H1 (cell line): ENCODE measurements at regions not wholly inside any gene's neighbourhood (a gene's known extent, or its start where the extent isn't known, plus 50 kb on each side); places are given as distances from the start of the nearest gene placed in this dataset.

Source experiments
- CTCF ChIA-PET: fragments of 300-600 bp; sonication (Branson Sonifier 250); formaldehyde crosslinking; loops from one replicate; lab custom pipeline; 2021; ENCODE audit not compliant: partially characterized antibody; lab: Charles Lee
- POLR2A ChIA-PET: fragments of 300-600 bp; sonication (Branson Sonifier 250); formaldehyde crosslinking; loops from one replicate; lab custom pipeline; 2021; ENCODE audit warnings: inconsistent platforms; ENCODE audit not compliant: partially characterized antibody; lab: Charles Lee
- DNase-seq, 2 experiments: peaks; one replicate each; pipeline versions ENCODE4 v3.0.0 to v3.0.0-alpha.2; 2010 to 2022; ENCODE audit warnings: low spot score in 2 of 2, low read depth in 1 of 2, mixed read lengths in 1 of 2
- FAIRE-seq: peaks from 2 replicates; lab custom pipeline; 2011; peaks lifted over from hg19 to GRCh38; lab: Jason Lieb, UNC
- H2AFZ ChIP-seq: 2 replicates; pipeline ENCODE4 v1.8.1; 2012; ENCODE audit warnings: low read length, inconsistent platforms
- H2AK5ac ChIP-seq: 2 replicates; pipeline ENCODE4 v1.6.1; 2013; ENCODE audit warnings: low read depth, low read length
- H2BK120ac ChIP-seq: replicated peaks from 2 replicates; pipeline ENCODE3; 2013; ENCODE audit warnings: low read depth, low read length, inconsistent platforms
- H2BK12ac ChIP-seq: 2 replicates; pipeline ENCODE4 v1.6.1; 2013; ENCODE audit warnings: low read depth, low read length
- H2BK15ac ChIP-seq: 2 replicates; pipeline ENCODE4 v1.6.1; 2013; ENCODE audit warnings: low read length
- H2BK20ac ChIP-seq: 2 replicates; pipeline ENCODE4 v1.6.1; 2013; ENCODE audit warnings: low read length
- H2BK5ac ChIP-seq: 2 replicates; pipeline ENCODE4 v1.6.1; 2013; ENCODE audit warnings: low read depth, low read length
- H3K14ac ChIP-seq: 2 replicates; pipeline ENCODE4 v1.6.1; 2013; ENCODE audit warnings: inconsistent platforms; ENCODE audit not compliant: insufficient read length
- H3K18ac ChIP-seq: 2 replicates; pipeline ENCODE4 v1.6.1; 2013; ENCODE audit warnings: low read length; ENCODE audit errors: extremely low read depth
- H3K23ac ChIP-seq: 2 replicates; pipeline ENCODE4 v1.6.1; 2013; ENCODE audit warnings: inconsistent platforms; ENCODE audit not compliant: insufficient read length
- H3K23me2 ChIP-seq: 2 replicates; pipeline ENCODE4 v1.6.1; 2013; ENCODE audit warnings: low read depth, low read length
- H3K27ac ChIP-seq: 2 replicates; pipeline ENCODE4 v1.6.1; 2011; ENCODE audit warnings: low read depth, low read length, inconsistent platforms
- H3K27me3 ChIP-seq, 4 experiments: replicated peaks in 1 of 4; 1 replicate in 1 of 4; 2 replicates in 3 of 4; pipeline versions ENCODE4 v1.6.1 to v1.8.1; 2011 to 2013; ENCODE audit warnings: low read length in 3 of 4, mild to moderate bottlenecking in 3 of 4, inconsistent platforms in 2 of 4, mixed read lengths in 2 of 4, moderate library complexity in 1 of 4; ENCODE audit not compliant: control insufficient read depth in 3 of 4, insufficient read depth in 3 of 4; ENCODE audit errors: extremely low read depth in 1 of 4
- H3K36me3 ChIP-seq, 4 experiments: 2 replicates each; pipeline versions ENCODE4 v1.6.1 to v1.8.1; 2011 to 2013; ENCODE audit warnings: mild to moderate bottlenecking in 4 of 4, low read length in 3 of 4, moderate library complexity in 2 of 4, control low read depth in 1 of 4, inconsistent platforms in 1 of 4; ENCODE audit not compliant: insufficient read depth in 4 of 4, control insufficient read depth in 2 of 4
- H3K4ac ChIP-seq: replicated peaks from 2 replicates; pipeline ENCODE3; 2013; ENCODE audit warnings: low read length, low read depth, mixed read lengths, inconsistent platforms; ENCODE audit not compliant: insufficient read length
- H3K4me1 ChIP-seq, 4 experiments: replicated peaks in 1 of 4; 1 replicate in 1 of 4; 2 replicates in 3 of 4; pipeline versions ENCODE4 v1.6.1 to v1.8.1; 2011 to 2013; ENCODE audit warnings: low read length in 3 of 4, inconsistent platforms in 2 of 4, mixed read lengths in 1 of 4; ENCODE audit not compliant: insufficient read depth in 4 of 4, control insufficient read depth in 3 of 4
- H3K4me2 ChIP-seq, 2 experiments: 2 replicates each; pipeline versions ENCODE4 v1.6.1 to v1.8.1; 2011 to 2013; ENCODE audit warnings: low read depth in 2 of 2, low read length in 2 of 2, control low read depth in 1 of 2, inconsistent platforms in 1 of 2, mild to moderate bottlenecking in 1 of 2; ENCODE audit not compliant: insufficient read depth in 1 of 2
- H3K4me3 ChIP-seq, 4 experiments: fragments of 200-600, 300-600 bp in 1 of 4; sonication (generic), shearing (Covaris generic), sonication (Bioruptor Twin) in 1 of 4; 2 replicates each; pipeline versions ENCODE4 v1.5.1 to v1.8.1; 2011 to 2016; ENCODE audit warnings: low read length in 4 of 4, low read depth in 3 of 4, control low read depth in 2 of 4, inconsistent platforms in 2 of 4, mild to moderate bottlenecking in 2 of 4, mixed read lengths in 1 of 4, moderate library complexity in 1 of 4; ENCODE audit not compliant: insufficient read depth in 2 of 4; ENCODE audit errors: extremely low read depth in 1 of 4
- H3K56ac ChIP-seq: replicated peaks from 2 replicates; pipeline ENCODE3; 2013; ENCODE audit warnings: low read depth, mild to moderate bottlenecking, mixed read lengths, low read length, inconsistent platforms; ENCODE audit not compliant: insufficient read length
- H3K79me1 ChIP-seq: 2 replicates; pipeline ENCODE4 v1.6.1; 2013; ENCODE audit warnings: low read depth, low read length, control low read depth
- H3K79me2 ChIP-seq, 2 experiments: 2 replicates each; pipeline versions ENCODE4 v1.6.1 to v1.8.1; 2012 to 2013; ENCODE audit warnings: low read length in 2 of 2, mild to moderate bottlenecking in 2 of 2, inconsistent platforms in 1 of 2; ENCODE audit not compliant: insufficient read depth in 2 of 2, control insufficient read depth in 1 of 2
- H3K9ac ChIP-seq, 4 experiments: replicated peaks in 1 of 4; 1 replicate in 1 of 4; 2 replicates in 3 of 4; pipeline versions ENCODE4 v1.6.1 to v1.8.1; 2011 to 2013; ENCODE audit warnings: low read depth in 3 of 4, low read length in 3 of 4, control low read depth in 2 of 4, mild to moderate bottlenecking in 2 of 4, moderate library complexity in 2 of 4, inconsistent platforms in 1 of 4; ENCODE audit errors: extremely low read depth in 1 of 4
- H3K9me3 ChIP-seq, 2 experiments: 2 replicates each; pipeline versions ENCODE4 v1.6.1 to v1.8.1; 2012 to 2013; ENCODE audit warnings: mild to moderate bottlenecking in 2 of 2, moderate library complexity in 2 of 2, control low read depth in 1 of 2, inconsistent platforms in 1 of 2, low read depth in 1 of 2, low read length in 1 of 2, mixed read lengths in 1 of 2; ENCODE audit not compliant: insufficient read depth in 2 of 2
- H4K20me1 ChIP-seq, 2 experiments: replicated peaks in 1 of 2; 2 replicates each; pipeline versions ENCODE3 to v1.8.1; 2011 to 2013; ENCODE audit warnings: inconsistent platforms in 2 of 2, low read length in 2 of 2, mild to moderate bottlenecking in 1 of 2; ENCODE audit not compliant: insufficient read depth in 2 of 2, control insufficient read depth in 1 of 2
- H4K5ac ChIP-seq: 2 replicates; pipeline ENCODE4 v1.6.1; 2013; ENCODE audit warnings: low read length, low read depth, mixed read lengths, inconsistent platforms; ENCODE audit not compliant: insufficient read length
- H4K8ac ChIP-seq: 2 replicates; pipeline ENCODE4 v1.8.0; 2013; ENCODE audit warnings: mild to moderate bottlenecking, moderate library complexity, low read length, inconsistent platforms; ENCODE audit not compliant: insufficient read depth; ENCODE audit errors: extremely low read depth
- H4K91ac ChIP-seq: replicated peaks from 2 replicates; pipeline ENCODE3; 2013; ENCODE audit warnings: low read length, mixed read lengths, inconsistent platforms; ENCODE audit not compliant: insufficient read length
- SIN3A ChIP-seq, 2 experiments: IDR thresholded peaks in 1 of 2; conservative IDR thresholded peaks in 1 of 2; 2 replicates each; pipeline ENCODE4 v1.6.1; 2011 to 2012; ENCODE audit warnings: low read length in 2 of 2, improper control_type of control experiment in 1 of 2, low read depth in 1 of 2, mild to moderate bottlenecking in 1 of 2
- SIX5 ChIP-seq: IDR thresholded peaks from 2 replicates; pipeline ENCODE4 v1.6.1; 2011; ENCODE audit warnings: mild to moderate bottlenecking, low read depth, low read length
- SP4 ChIP-seq: IDR thresholded peaks from 2 replicates; pipeline ENCODE4 v1.6.1; 2012; ENCODE audit warnings: low read length, inconsistent platforms
- SRF ChIP-seq: IDR thresholded peaks from 2 replicates; pipeline ENCODE4 v1.6.1; 2011; ENCODE audit warnings: mild to moderate bottlenecking, low read depth, low read length, moderate library complexity
- WGBS, 2 experiments: shearing (Covaris generic) in 1 of 2; methylation state at CpG; one replicate each; pipeline versions ENCODE4 v1.1.6 to v1.1.7; 2013 to 2015; ENCODE audit warnings: low lambda C conversion rate in 2 of 2, mixed read lengths in 2 of 2, inconsistent platforms in 1 of 2, low coverage in 1 of 2, missing lambda C conversion rate in 1 of 2; ENCODE audit not compliant: insufficient replicate concordance in 2 of 2, insufficient coverage in 1 of 2, insufficient read length in 1 of 2; ENCODE audit errors: extremely low coverage in 1 of 2, missing lambda C conversion rate in 1 of 2; 5-methylcytosine and 5-hydroxymethylcytosine counted together
- TF ChIP-seq, protein P1 (sequence below): IDR thresholded peaks from 2 replicates; pipeline ENCODE4 v1.6.1; 2011; ENCODE audit warnings: low read depth, mild to moderate bottlenecking, low read length; ENCODE audit not compliant: insufficient read depth

DNA sequence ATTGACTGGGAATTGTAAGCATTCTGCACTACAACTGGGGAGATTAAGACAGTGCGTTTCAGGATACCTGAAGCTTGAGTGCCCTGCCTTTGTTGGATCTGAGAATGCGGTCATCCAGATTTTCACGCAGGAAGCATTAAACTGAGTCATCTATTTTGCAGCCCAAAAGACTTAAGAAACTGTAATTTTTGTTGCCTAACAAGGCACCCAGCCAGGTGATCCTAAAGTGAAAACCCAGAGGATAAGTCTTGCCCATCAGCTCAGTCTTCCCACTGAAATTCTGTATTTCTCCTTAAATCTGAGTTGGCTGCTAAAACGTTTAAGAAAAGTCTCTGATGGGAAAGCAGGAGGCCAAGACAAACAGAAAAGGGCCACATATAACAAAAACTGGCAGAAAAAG is 242.5 kb upstream of the TMCO5A start:
- Histone ChIP-seq H4K8ac (no peak overlapping the region), H4K5ac (no peak overlapping the region), H3K18ac (no peak overlapping the region), H3K4me2 (no peak overlapping the region), H3K4ac (no peak overlapping the region), H3K9me3 (peaks cover 0 to 5% of the 10 kb centered on the region in 2 experiments; a peak in 2 of 4 replicates), H3K27ac (no peak overlapping the region), H2BK120ac (no peak overlapping the region), H2BK12ac (no peak overlapping the region), H3K4me3 (no peak overlapping the region), H3K27me3 (no peaks in the 10 kb centered on the region), H2BK5ac (no peak overlapping the region), H2AFZ (0 out of 2 replicates have a peak overlapping the region, but pooled peaks have one; percentile 72), H3K4me1 (no peaks in the 10 kb centered on the region), H3K79me2 (no peaks in the 10 kb centered on the region), H3K14ac (no peak overlapping the region), H3K23ac (no peak overlapping the region), H2AK5ac (no peak overlapping the region), H3K79me1 (no peaks in the 10 kb centered on the region), H2BK20ac (no peak overlapping the region), H4K91ac (no peak overlapping the region), H2BK15ac (no peak overlapping the region), H3K56ac (no peak overlapping the region), H3K23me2 (no peaks in the 10 kb centered on the region; the same call in 1 of the 2 replicates), H3K9ac (no peak overlapping the region), H4K20me1 (no peaks in the 10 kb centered on the region), H3K36me3 (no peaks in the 10 kb centered on the region)
- TF ChIP-seq, protein P1, sequence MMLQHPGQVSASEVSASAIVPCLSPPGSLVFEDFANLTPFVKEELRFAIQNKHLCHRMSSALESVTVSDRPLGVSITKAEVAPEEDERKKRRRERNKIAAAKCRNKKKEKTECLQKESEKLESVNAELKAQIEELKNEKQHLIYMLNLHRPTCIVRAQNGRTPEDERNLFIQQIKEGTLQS, result no peak
- TF ChIP-seq SRF (no peak), SP4 (no peak), SIX5 (no peak), SIN3A (conservative IDR thresholded peaks at IDR 0.05 in 1 of 2, IDR thresholded peaks at IDR 0.05 in 1 of 2; ENCODE audit: low read depth in 1 of 2, low read length in 2 of 2) (no peak)
- DNase-seq (no peak), FAIRE-seq (no peak)
- CTCF ChIA-PET, result interaction anchor here (0.5 to 0.9 kb wide), 3 partner anchors 19 to 1334 kb away, joined by 3 to 5 read pairs (median 3); no protein-coding TSS in a partner anchor
- POLR2A ChIA-PET, result interaction anchor here (0.7 kb wide), 1 partner anchor 32 kb away, joined by 3 read pairs; no protein-coding TSS in a partner anchor
- 80% methylated on average over 4 of the region's 4 CpGs; no CpG with 5 or more reads in 1 of the 2 experiments for WGBS, 2 experiments
